GM13977 (cell line): ENCODE measurements at regions not wholly inside any gene's neighbourhood (a gene's known extent, or its start where the extent isn't known, plus 50 kb on each side); places are given as distances from the start of the nearest gene placed in this dataset.

ENCODE experiments used
- DNase-seq: peaks from one replicate; pipeline ENCODE4 v3.0.0; 2012; ENCODE audit warnings: low spot score
- CTCF ChIP-seq: IDR thresholded peaks from 2 replicates; pipeline ENCODE4 v1.5.1; 2012; ENCODE audit warnings: mild to moderate bottlenecking, control low read depth; ENCODE audit not compliant: insufficient read depth; ENCODE audit errors: extremely low read depth, missing control alignments
- in situ Hi-C: fragments of 300-500 bp; cut with MboI; formaldehyde crosslinking; loops from one replicate; pipeline ENCODE4 v1.12.0; 2022; ENCODE audit warnings: low sequenced_read_pairs, low pct_unique_long_range_greater_than_20kb, mixed read lengths, inconsistent platforms; ENCODE audit not compliant: unreplicated experiment

GRCh38 chrX:25650216-25650820, 487.8 kb upstream of the MAGEB18 start:
- no peak for DNase-seq
- in situ Hi-C loops, result no loop called here

GRCh38 chrX:25659317-25659716, 478.8 kb upstream of the MAGEB18 start:
- in situ Hi-C loops, result no loop called here
- TF ChIP-seq CTCF, result no peak
- no peak for DNase-seq

More at GRCh38 chrX:25650216-25650820, 487.8 kb upstream of the MAGEB18 start:
- no peak for TF ChIP-seq CTCF

- no peak for DNase-seq
- TF ChIP-seq CTCF, result no peak
- in situ Hi-C loops, result no loop called here
Observed at GRCh38 chrX:25663701-25664100, 474.4 kb upstream of the MAGEB18 start.

- DNase-seq, result no peak
- in situ Hi-C loops, result no loop called here
- TF ChIP-seq CTCF, result no peak
Observed at GRCh38 chrX:25665431-25665830, 472.7 kb upstream of the MAGEB18 start.

- DNase-seq, result no peak
- TF ChIP-seq CTCF, result no peak
- in situ Hi-C loops, result no loop called here
Observed at GRCh38 chrX:25667681-25668080, 470.5 kb upstream of the MAGEB18 start.

- in situ Hi-C loops, result no loop called here
- DNase-seq, result no peak
- TF ChIP-seq CTCF, result no peak
Observed at GRCh38 chrX:25674776-25675175, 463.4 kb upstream of the MAGEB18 start.

- TF ChIP-seq CTCF, result no peak
- no peak for DNase-seq
- in situ Hi-C loops, result no loop called here
Observed at GRCh38 chrX:25701876-25702275, 436.3 kb upstream of the MAGEB18 start.
